ENCODE measurements at regions not wholly inside any gene's neighbourhood (a gene's known extent, or its start where the extent isn't known, plus 50 kb on each side); places are given as distances from the start of the nearest gene placed in this dataset.

DNA sequence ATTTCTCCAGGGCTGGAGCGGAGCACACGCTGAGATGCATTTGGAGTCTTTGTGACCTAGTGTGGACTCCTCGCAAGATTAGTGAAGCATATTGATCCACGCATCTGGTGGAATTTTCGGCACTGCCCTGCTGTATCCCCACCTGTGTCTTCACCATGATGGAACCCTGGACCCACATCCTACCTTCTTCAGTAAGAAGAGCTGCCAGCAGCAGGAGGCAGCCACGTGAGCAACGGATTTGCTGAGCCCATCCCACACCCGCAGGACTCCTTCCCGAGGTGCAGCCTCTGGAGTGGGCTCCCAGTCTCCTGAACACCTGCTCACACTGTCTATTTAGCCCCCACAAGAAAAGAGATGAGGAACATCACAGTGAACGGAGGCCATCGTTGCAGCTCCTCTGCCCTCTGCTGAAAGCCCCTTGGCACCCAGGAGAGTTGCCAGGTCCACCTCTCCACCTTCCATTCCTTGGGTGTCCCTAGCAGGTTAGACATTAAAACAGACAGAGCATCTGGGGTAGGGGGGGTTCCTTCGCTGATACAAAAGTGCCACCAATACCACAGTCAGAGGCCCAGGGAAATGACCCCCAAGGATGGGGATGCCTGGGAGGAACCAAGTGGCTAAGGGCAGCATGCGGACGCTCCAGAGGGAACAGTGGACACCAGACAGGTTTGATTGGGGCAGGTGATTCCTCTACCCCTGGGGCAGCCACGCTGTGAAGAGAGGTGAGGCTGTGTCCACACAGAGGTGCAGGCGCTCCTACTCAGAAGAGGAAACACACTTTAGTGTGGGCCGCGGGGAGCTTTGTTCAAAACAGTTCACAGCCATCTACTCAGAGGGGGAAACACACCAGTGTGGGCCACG, 302.8 kb upstream of the SALL3 start:
- peak in 1 of 42 donors; percentile 21 for DNase-seq
- intact Hi-C loops (cut with DNase I), result no loop called here

DNA sequence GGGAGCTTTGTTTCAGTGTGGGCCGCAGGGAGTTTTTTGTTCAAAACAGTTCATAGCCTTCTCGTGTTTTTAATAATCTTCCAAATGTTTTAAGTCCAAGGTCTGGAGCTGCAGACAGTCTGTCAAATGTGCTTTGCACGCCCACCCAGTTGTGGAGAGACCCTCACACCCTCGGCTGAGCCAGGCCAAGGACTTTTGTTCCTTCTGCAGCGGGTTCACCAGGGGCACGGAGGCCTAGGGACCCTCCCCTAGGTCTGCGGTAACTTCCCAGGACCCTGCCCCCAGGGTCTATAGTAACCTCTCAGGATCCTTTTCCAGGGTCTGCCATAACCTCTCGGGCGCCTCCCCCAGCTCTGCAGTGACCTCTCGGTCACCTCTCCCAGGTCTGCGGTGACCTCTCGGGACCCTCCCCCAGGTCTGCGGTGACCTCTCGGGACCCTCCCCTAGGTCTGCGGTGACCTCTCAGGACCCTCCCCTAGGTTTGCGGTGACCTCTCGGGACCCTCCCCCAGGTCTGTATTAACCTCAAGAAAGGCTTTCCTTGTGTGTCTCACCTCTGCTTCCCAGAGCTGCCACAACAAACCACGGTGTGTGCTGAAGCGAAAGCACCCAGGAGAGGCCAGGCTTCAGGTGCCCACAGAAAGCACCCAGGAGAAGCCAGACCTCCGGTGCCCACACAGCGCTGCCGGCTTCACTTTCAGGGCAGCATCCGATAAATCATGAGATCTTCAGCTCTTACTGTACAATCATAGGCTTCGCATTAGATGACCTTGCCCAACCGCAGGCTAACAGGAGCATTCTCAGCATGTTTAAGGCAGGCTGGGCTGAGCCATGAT, 301.9 kb upstream of the SALL3 start:
- intact Hi-C loops (cut with DNase I), result no loop called here
- DNase-seq, result no peak

DNA sequence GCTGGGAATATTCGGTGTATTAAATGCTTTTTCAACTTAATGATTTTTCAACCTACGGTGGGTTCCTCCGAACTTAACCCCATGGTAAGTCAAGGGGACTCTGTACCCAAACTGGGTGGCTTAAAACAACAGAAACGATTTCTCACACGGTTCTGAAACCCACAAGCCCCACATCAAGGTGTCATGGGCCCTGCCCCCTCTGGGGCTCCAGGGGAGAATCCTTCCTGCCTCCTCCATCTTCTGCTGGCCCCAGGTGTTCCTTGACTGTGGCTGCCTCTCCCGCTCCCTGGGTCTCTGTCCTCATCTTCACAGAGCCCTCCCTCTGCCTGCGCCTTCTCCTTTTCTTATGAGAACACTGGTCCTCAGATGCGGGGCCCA, 301.3 kb upstream of the SALL3 start:
- DNase-seq, result peak in 1 of 42 donors; percentile 10
- intact Hi-C loops (cut with DNase I), result no loop called here

DNA sequence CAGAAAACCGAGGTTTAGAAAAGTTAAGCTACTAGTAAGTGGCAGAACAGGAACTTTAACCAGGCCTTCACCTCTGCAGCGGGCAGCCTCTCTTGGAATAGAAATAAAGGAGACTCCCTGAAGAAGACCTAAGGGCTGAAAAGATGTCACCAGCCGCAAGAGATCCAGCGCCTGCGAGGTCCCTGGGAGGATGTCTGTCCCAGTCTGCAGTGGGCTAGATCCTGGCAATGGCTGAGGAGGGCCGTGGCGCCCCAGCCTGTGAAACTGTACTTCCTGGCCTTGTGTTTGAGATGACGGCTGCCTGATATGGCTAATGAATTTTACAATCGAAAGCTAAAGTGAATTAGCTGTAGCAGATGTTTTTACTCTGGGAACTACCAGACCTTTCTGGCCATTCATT, 300.6 kb upstream of the SALL3 start:
- DNase-seq, result peak in 1 of 42 donors; percentile 18

DNA sequence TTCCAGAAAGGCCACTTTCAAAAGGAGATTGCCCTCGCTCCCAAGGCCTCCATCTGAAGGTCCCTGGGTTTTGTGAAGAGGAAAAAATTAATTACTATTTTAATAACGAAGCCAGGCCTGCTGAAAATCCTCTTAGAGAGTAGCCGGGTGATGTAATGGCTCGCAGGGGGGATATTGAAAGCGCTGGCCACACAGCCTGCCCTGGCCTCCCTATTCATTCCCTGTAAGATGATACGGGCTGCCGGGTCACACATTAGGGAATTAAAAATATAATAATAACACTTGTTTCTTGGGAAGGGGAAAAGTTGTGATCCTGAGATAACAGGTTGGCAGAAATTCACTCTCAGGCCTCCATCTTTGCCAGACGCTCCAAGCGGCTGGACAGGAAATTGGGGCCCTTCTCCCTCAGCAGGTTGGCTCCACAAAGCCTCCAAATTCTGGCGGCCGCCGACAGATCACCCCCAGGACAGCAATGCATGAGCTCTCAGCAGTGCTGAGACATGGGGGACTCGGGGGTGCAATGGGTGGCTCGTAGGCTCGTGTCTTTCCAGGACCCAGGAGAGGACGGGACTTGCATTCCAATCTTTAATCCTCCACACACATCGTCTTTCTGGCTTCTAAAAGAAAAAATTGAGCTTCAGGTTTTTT, 299.9 kb upstream of the SALL3 start:
- intact Hi-C loops (cut with DNase I), result no loop called here
- DNase-seq, result no peak

More for the DNA sequence above, 300.6 kb upstream of the SALL3 start:
- intact Hi-C loops (cut with DNase I), result no loop called here

- DNase-seq, result no peak
- intact Hi-C loops (cut with DNase I), result no loop called here
These were observed 298.2 kb upstream of the SALL3 start for GRCh38 chr18:78681396-78681795.

DNA sequence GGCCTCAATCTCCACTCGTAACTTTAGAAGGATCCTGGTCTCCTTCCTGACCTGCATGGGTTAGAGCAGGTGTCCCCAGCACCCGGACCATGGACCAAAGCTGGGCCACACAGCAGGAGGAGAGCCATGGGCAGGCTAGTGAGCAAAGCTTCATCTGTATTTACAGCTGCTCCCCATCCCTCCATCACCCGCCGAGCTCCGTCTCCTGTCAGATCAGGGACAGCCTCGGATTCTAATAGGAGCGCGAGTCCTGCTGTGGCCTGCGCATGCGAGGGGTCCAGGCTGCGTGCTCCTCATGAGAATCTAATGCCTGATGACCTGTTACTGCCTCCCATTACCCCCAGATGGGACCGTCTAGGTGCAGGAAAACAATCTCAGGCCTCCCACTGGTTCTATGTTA, 297.7 kb upstream of the SALL3 start:
- DNase-seq, result no peak
- intact Hi-C loops (cut with DNase I), result no loop called here

GRCh38 chr18:78682716-78683115, 296.9 kb upstream of the SALL3 start:
- DNase-seq, result peak in 2 of 42 donors; percentile 24 to 26

DNA sequence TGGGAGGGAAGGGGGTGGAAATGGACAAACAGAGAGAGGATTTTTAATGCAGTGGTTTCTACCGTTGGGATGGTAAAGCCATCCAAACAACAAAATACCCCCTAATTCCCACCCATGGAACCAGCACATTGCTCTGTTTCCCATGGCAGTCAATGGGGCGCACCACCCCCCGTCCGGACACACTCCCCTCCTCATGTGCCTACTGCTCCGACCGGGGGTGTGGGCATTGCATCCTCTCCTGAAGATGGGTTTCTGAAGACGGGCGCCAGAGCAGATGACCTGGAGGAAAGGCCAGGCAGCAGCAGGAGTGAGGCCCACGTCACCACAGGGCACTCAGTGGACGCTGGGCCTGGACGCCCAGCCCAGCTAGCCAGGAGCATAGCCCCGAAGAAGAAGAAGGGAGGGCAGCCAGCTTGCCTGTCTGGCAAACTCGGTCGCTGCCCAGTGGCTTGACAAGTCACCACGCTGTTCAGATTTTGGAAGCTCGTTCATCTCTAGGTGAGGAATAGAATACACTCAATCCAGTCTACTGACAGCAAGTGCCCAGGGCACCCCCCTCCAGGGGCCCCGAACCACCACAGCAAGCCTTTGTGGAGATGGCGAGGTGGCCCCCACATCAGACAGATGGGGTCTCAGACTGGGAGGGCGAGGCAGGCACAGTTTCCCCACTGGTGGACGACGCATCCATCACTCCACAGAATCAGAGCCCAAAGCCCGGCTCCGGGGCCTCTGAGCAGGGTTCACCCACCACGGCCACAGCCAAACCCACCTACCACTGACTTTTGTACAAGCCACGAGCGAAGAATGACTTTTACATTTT, 296.2 kb upstream of the SALL3 start:
- peak in 3 of 42 donors; percentile 24 to 39 (median 36) for DNase-seq
- intact Hi-C loops (cut with DNase I), result no loop called here

More at GRCh38 chr18:78682716-78683115, 296.9 kb upstream of the SALL3 start:
- intact Hi-C loops (cut with DNase I), result no loop called here

- peak in 1 of 42 donors; percentile 10 for DNase-seq
- intact Hi-C loops (cut with DNase I), result no loop called here
These were observed 294.2 kb upstream of the SALL3 start for GRCh38 chr18:78685250-78685979.

DNA sequence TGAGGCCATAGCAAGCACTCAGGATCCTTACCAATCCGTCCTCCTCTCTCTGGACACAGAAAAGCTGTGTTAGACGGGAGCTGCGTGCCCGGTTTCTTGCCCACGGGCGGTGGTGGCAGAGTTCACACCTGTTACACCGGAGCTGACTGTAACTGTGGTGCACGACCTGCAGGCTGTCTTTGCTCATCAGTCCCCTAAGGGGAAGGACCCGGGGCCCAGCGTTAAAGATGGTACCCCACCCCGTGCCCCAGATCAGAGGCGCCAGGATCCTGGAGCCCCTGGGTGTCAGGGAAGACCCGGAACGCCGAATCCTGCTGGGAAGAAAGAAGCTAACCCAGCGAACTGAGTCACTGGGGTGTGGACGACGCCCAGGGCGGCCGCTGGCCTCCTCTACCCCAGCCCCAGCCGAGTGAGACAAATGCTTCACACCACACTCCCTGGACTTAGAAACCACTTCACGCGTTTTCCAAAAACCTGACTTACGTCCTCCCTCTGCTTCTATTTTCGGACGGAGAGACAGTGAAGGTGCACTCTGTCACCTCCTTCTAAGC, 293.6 kb upstream of the SALL3 start:
- intact Hi-C loops (cut with DNase I), result no loop called here

DNA sequence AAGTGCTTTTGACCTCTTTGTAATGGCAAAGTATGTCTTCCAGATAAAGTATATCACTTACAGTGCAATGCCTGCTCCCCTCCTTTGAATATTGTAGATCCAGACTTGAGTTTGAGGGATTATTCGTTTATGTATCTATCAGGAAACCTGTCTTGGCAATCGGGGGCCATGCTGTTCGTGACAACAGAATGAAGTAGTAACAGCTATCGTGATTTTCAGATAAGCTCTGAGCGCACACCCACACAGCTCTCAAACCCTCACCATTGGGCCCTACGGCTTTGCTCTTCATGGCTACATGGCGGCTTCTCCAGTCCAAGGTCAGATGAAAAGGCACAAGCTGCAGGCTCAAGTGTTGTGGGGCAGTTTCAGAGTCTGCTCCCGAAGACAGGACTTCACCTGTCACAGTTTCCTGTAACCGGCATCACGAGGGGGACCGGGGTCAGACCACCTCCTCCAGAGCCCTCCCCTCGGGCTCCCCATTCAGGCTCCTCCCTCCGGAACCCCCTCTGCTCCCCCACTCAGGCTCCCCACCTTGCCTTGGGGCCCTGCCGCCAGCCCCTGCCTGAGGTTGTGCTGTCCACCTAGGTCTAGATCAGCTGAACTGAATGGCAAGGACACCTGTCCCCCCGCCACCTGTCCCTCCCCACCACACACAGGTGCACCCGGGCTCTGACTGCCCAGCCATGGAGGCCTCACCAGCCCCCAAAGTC, 292.5 kb upstream of the SALL3 start:
- no peak for DNase-seq
- intact Hi-C loops (cut with DNase I), result no loop called here

More for the DNA sequence above, 293.6 kb upstream of the SALL3 start:
- no peak for DNase-seq

DNA sequence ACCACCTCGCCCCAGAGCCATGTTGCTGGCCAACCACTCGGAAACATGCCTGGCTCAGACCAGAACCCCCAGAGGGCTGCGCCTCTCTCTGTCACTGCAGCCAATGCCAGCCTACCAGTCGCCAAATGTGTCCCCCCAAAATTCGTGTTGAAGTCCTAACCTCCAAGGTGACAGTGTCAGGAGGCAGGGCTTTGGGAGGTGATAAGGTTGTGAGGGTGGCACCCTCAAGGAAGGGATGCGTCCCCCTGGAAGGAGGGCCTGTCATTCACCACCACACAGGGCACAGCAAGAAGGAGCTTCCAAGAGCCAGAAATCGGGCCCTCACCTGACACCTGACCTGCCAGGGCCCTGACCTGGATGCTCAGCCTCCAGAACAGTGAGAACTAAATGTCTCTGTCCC, 291.9 kb upstream of the SALL3 start:
- intact Hi-C loops (cut with DNase I), result no loop called here
- no peak for DNase-seq

GRCh38 chr18:78688249-78688648, 291.4 kb upstream of the SALL3 start:
- intact Hi-C loops (cut with DNase I), result no loop called here
- DNase-seq, result peak in 1 of 42 donors; percentile 9

DNA sequence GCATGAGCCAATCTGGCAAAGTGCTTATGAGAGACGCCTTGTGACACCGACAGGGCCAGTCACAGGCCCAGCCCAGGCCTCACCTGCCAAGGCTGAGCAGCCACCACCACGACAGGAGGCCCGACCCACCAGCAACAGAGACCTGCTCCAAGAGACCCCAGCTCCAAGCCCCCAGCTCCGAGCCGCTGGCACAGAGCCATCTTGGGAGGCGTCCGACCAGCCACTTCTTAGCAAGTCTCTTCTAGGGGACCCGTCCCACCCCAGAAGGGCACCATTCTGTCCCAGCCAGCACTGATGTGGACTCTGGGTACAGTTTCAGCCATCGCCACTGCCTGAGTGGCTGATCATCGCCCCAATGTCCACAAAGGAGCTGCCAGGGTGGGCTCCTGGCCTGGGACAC, 290.7 kb upstream of the SALL3 start:
- no peak for DNase-seq
- intact Hi-C loops (cut with DNase I), result no loop called here

DNA sequence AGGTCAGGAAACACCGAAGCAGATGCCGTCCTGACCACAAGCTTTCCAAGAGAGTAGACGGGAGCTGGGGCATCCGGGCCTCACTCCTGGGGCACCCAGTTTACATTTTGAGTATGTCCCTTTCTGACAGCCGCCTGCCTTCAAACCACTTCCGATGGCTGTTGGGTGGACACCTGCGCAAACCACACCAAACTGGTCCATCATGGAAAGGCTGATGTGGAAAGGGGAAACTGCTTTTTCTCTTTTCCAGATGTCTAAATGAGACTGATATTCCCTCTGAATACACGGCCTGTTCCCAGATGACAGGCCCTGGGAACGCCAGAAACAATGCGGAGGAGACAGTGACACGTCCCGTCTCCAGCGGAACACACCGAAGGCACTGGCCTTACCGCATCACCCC, 290.0 kb upstream of the SALL3 start:
- no peak for DNase-seq
- intact Hi-C loops (cut with DNase I), result no loop called here

DNA sequence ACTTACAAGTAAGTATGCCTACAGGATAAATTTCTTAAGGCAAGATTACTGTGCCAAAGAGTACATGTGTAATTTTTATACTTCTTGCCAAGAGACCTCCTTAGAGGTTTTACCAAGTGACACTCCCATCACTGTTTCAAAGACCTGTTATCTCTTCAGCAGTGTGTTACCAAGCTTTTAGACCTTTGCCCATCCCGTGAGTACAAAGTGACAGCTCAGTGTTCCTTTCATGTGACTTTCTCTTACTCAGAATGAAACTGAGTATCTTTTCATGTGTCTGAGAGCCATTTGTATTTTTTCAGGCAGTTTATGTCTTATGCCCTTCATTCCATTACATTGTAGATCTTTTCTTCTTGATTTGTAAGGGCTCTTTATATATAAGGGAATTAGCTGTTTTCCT, 287.5 kb upstream of the SALL3 start:
- intact Hi-C loops (cut with DNase I), result no loop called here
- DNase-seq, result no peak

All from head of caudate nucleus (tissue), 42 donors.